Kidney (tissue), 13 donors: ENCODE measurements at regions not wholly inside any gene's neighbourhood (a gene's known extent, or its start where the extent isn't known, plus 50 kb on each side); places are given as distances from the start of the nearest gene placed in this dataset.

Source experiments
- DNase-seq, 5 donors: peaks; one replicate each; pipeline ENCODE4 v3.0.0-alpha.2; 2013 to 2020
- FAIRE-seq: peaks from 2 replicates; lab custom pipeline; 2012; peaks lifted over from hg19 to GRCh38; lab: Jason Lieb, UNC
- H3K27ac ChIP-seq, 2 donors: one replicate each; pipeline ENCODE4 v1.7.0; 2013; ENCODE audit warnings: low read depth in 2 of 2, low read length in 2 of 2, inconsistent platforms in 1 of 2
- H3K27me3 ChIP-seq: one replicate; pipeline ENCODE4 v1.7.1; 2013; ENCODE audit warnings: low read length, inconsistent platforms; ENCODE audit not compliant: control insufficient read depth, insufficient read depth
- H3K36me3 ChIP-seq, 3 donors: one replicate each; pipeline versions ENCODE4 v1.7.0 to v1.7.1; 2013; ENCODE audit warnings: low read length in 3 of 3, control low read depth in 1 of 3, inconsistent platforms in 1 of 3; ENCODE audit not compliant: insufficient read depth in 3 of 3, control insufficient read depth in 2 of 3
- H3K4me1 ChIP-seq, 3 donors: one replicate each; pipeline versions ENCODE4 v1.7.0 to v1.7.1; 2013; ENCODE audit warnings: low read length in 3 of 3, inconsistent platforms in 1 of 3, low read depth in 1 of 3; ENCODE audit not compliant: control insufficient read depth in 2 of 3, insufficient read depth in 2 of 3
- H3K4me3 ChIP-seq, 3 donors: one replicate each; pipeline versions ENCODE4 v1.7.0 to v1.8.1; 2013; ENCODE audit warnings: low read length in 3 of 3, control low read depth in 1 of 3, inconsistent platforms in 1 of 3
- H3K9ac ChIP-seq, 3 donors: one replicate each; pipeline versions ENCODE4 v1.7.0 to v1.7.1; 2013; ENCODE audit warnings: low read length in 3 of 3, control low read depth in 1 of 3, inconsistent platforms in 1 of 3
- H3K9me3 ChIP-seq, 3 donors: one replicate each; pipeline versions ENCODE4 v1.7.0 to v1.7.1; 2013; ENCODE audit warnings: low read length in 3 of 3, control low read depth in 1 of 3, inconsistent platforms in 1 of 3; ENCODE audit not compliant: control insufficient read depth in 2 of 3, insufficient read depth in 1 of 3
- intact Hi-C: fragments of 100-400 bp; cut with DNase I; formaldehyde crosslinking; loops from one replicate; pipeline ENCODE4 v1.11.1; 2022
- TF ChIP-seq, protein P1 (sequence below): IDR thresholded peaks from 3 replicates; pipeline ENCODE4 v1.5.1; 2012; ENCODE audit warnings: mild to moderate bottlenecking, moderate library complexity, borderline replicate concordance; ENCODE audit not compliant: insufficient read depth; ENCODE audit errors: extremely low read depth
- donor health status: control.
- donor health status: control.
- donor health status: control.
- donor health status: control.
- donor health status: control.
- donor health status: DM: yes; HTN: yes; CAD: no.
- donor health status: Normal renal cell carcinoma (clear cell type).

- DNase-seq (peak in 2 of 5 donors; percentile 18 to 20), FAIRE-seq (no peak)
- no peak overlapping the region for H3K27ac ChIP-seq
- H3K36me3 ChIP-seq, result no peaks in the 10 kb centered on the region
- no peaks in the 10 kb centered on the region for H3K27me3 ChIP-seq
- intact Hi-C loops, result no loop called here
- TF ChIP-seq, protein P1, sequence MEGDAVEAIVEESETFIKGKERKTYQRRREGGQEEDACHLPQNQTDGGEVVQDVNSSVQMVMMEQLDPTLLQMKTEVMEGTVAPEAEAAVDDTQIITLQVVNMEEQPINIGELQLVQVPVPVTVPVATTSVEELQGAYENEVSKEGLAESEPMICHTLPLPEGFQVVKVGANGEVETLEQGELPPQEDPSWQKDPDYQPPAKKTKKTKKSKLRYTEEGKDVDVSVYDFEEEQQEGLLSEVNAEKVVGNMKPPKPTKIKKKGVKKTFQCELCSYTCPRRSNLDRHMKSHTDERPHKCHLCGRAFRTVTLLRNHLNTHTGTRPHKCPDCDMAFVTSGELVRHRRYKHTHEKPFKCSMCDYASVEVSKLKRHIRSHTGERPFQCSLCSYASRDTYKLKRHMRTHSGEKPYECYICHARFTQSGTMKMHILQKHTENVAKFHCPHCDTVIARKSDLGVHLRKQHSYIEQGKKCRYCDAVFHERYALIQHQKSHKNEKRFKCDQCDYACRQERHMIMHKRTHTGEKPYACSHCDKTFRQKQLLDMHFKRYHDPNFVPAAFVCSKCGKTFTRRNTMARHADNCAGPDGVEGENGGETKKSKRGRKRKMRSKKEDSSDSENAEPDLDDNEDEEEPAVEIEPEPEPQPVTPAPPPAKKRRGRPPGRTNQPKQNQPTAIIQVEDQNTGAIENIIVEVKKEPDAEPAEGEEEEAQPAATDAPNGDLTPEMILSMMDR, result no peak
- no peaks in the 10 kb centered on the region for H3K9me3 ChIP-seq
- no peak overlapping the region for H3K4me3 ChIP-seq
- H3K9ac ChIP-seq, result no peak overlapping the region
- no peaks in the 10 kb centered on the region for H3K4me1 ChIP-seq
These were observed 272.8 kb downstream of the CTTN start for GRCh38 chr11:70671083-70671482.

- no peak for FAIRE-seq
- Histone ChIP-seq H3K27me3 (no peaks in the 10 kb centered on the region), H3K4me3 (no peak overlapping the region), H3K27ac (no peak overlapping the region), H3K36me3 (no peaks in the 10 kb centered on the region), H3K9me3 (no peaks in the 10 kb centered on the region), H3K9ac (no peak overlapping the region), H3K4me1 (no peaks in the 10 kb centered on the region)
- intact Hi-C loops, result no loop called here
- DNase-seq, result no peak
- TF ChIP-seq, protein P1, result no peak
These were observed 273.3 kb downstream of the CTTN start for GRCh38 chr11:70671611-70672010.

GRCh38 chr11:70672991-70673653 lies 274.8 kb downstream of the CTTN start:
- Histone ChIP-seq H3K27ac (no peak overlapping the region), H3K9me3 (no peaks in the 10 kb centered on the region), H3K36me3 (no peaks in the 10 kb centered on the region), H3K27me3 (no peaks in the 10 kb centered on the region), H3K9ac (no peak overlapping the region), H3K4me1 (no peaks in the 10 kb centered on the region), H3K4me3 (no peak overlapping the region)
- intact Hi-C loops, result no loop called here
- DNase-seq (no peak), FAIRE-seq (no peak)
- TF ChIP-seq, protein P1, result no peak

DNA sequence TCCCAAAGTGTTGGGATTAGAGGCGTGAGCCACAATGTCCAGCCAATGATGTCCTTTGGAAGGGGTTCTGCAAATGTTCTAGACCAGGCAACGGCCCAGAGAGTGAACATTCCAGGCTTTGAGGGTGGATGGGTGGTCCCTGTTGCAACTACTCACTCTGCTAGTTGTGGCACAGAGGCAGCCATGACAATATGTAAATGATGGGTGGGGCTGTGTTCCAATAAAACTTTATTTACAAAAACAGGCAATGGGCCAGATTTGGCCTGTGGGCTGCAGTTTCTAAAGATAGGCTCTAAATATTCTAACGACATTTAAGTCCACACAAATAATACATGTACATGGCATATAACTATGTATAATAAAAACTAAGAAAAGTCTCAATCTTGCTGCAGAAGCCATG lies 276.3 kb downstream of the CTTN start:
- Histone ChIP-seq H3K4me3 (no peak overlapping the region), H3K36me3 (no peaks in the 10 kb centered on the region), H3K9me3 (no peaks in the 10 kb centered on the region), H3K9ac (no peak overlapping the region), H3K4me1 (no peaks in the 10 kb centered on the region), H3K27me3 (no peaks in the 10 kb centered on the region), H3K27ac (no peak overlapping the region)
- TF ChIP-seq, protein P1, result no peak
- FAIRE-seq, result no peak
- DNase-seq, result no peak
- intact Hi-C loops, result no loop called here
